Cerebellar cortex (tissue), 1 donor: ENCODE measurements at regions not wholly inside any gene's neighbourhood (a gene's known extent, or its start where the extent isn't known, plus 50 kb on each side); places are given as distances from the start of the nearest gene placed in this dataset.
"Not testable (repeated sequence)": the region's sequence is repeated elsewhere in the genome, so short reads cannot be mapped to it uniquely, and the experiment has no call there.

Experiments
- DNase-seq: peaks from one replicate; pipeline ENCODE4 v3.0.0-alpha.2; 2015; ENCODE audit warnings: low spot score

- DNase-seq = no peak
These were observed 107.0 kb downstream of the ETS2 start for GRCh38 chr21:38912789-38913119.

- DNase-seq = no peak
These were observed 106.4 kb downstream of the ETS2 start for GRCh38 chr21:38912102-38912629.

- no peak for DNase-seq
These were observed 105.9 kb downstream of the ETS2 start for GRCh38 chr21:38911484-38912101.

GRCh38 chr21:38910390-38911067, 104.8 kb downstream of the ETS2 start:
- DNase-seq = no peak

- DNase-seq = no peak
These were observed 104.2 kb downstream of the ETS2 start for GRCh38 chr21:38909929-38910328.

GRCh38 chr21:38909109-38909508, 103.4 kb downstream of the ETS2 start:
- no peak for DNase-seq

- no peak for DNase-seq
These were observed 102.8 kb downstream of the ETS2 start for GRCh38 chr21:38908537-38908936.

GRCh38 chr21:38905752-38906151, 100.0 kb downstream of the ETS2 start:
- no peak for DNase-seq

GRCh38 chr21:38905328-38905727, 99.6 kb downstream of the ETS2 start:
- no peak for DNase-seq

GRCh38 chr21:38903690-38904139, 98.0 kb downstream of the ETS2 start:
- no peak for DNase-seq

GRCh38 chr21:38902608-38903445, 97.1 kb downstream of the ETS2 start:
- no peak for DNase-seq

- DNase-seq = no peak
These were observed 94.8 kb downstream of the ETS2 start for GRCh38 chr21:38900499-38900898.

- not testable (repeated sequence) for DNase-seq
These were observed 94.3 kb downstream of the ETS2 start for GRCh38 chr21:38899985-38900384.

- no peak for DNase-seq
These were observed 93.7 kb downstream of the ETS2 start for GRCh38 chr21:38899277-38899947.

GRCh38 chr21:38898422-38899096, 92.8 kb downstream of the ETS2 start:
- no peak for DNase-seq

GRCh38 chr21:38897532-38898421, 92.0 kb downstream of the ETS2 start:
- DNase-seq = no peak

- DNase-seq = no peak
These were observed 89.2 kb downstream of the ETS2 start for GRCh38 chr21:38894899-38895298.

- no peak for DNase-seq
These were observed 83.3 kb downstream of the ETS2 start for GRCh38 chr21:38888991-38889561.

GRCh38 chr21:38887749-38888148, 82.0 kb downstream of the ETS2 start:
- DNase-seq = no peak

GRCh38 chr21:38887062-38887686, 81.4 kb downstream of the ETS2 start:
- DNase-seq = no peak
